ENCODE measurements at regions not wholly inside any gene's neighbourhood (a gene's known extent, or its start where the extent isn't known, plus 50 kb on each side); places are given as distances from the start of the nearest gene placed in this dataset.

DNA sequence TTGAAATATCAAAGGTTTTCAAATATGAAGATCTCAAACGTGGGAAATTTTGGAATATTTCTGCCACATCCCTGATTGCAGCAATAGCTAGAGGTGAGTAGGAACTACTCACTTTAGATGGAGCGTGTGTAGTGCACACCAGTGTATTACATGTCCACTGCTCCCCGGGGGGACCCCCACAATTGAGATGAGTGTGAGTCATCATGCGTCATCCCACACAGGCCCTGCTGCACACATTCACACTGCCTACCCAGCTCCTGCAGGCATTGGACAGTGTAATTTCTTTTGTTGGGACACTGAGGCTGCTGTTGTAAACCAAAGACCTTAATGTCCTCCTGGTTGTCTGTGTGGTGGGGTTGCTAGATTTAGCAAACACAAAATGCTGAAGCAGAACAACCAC, 280.0 kb downstream of the GAS1 start:
- Mint-ChIP-seq H3K4me3 (no peak overlapping the region), H3K4me1 (no peaks in the 10 kb centered on the region), H3K36me3 (no peaks in the 10 kb centered on the region), H3K27ac (no peak overlapping the region), H3K27me3 (no peaks in the 10 kb centered on the region), H3K9me3 (peaks cover 3% of the 10 kb centered on the region)
- no peak for ATAC-seq

DNA sequence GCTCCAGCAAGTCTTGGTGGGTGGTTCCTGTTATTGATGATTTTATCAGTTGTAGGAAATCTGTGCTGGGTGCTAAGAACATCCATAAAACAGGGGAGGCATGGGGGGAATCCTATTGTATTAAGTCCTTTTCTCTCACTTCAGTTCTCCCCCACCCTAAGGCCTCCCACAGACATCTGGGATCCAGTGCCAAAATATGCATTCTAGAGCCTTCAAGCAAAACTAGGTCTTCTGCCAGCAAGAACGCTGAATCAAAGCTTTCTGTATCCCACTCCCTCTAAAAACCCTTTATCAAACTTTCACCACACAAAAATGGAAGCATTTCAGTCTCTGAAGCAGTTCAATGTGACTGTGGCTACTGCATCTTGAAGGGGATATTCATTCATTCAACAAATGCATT, 281.9 kb downstream of the GAS1 start:
- Mint-ChIP-seq H3K27ac (no peak overlapping the region), H3K4me3 (no peak overlapping the region), H3K4me1 (no peaks in the 10 kb centered on the region), H3K9me3 (peaks cover 3% of the 10 kb centered on the region), H3K27me3 (no peaks in the 10 kb centered on the region), H3K36me3 (no peaks in the 10 kb centered on the region)
- ATAC-seq, result no peak

DNA sequence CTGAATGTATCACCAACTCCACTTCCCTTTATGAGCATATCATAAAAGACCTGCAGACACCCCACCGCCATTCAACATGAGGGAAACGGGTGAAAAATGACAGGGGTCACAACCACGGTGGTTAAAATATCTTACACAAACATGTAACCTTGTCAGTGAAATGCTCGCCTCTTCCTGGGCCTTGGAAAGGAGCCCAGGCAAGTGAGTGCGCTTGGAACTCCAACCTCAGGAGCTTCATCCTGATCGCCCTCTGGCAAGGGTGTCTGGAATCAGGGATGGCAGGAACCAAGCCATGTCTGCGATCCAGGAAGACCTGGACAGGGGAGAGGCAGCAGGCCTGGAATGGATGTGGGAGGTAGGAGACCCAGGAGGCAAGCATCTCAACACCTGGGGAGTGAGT, 282.7 kb downstream of the GAS1 start:
- Mint-ChIP-seq H3K27ac (no peak overlapping the region), H3K27me3 (no peaks in the 10 kb centered on the region), H3K9me3 (no peaks in the 10 kb centered on the region), H3K4me3 (no peak overlapping the region), H3K36me3 (no peaks in the 10 kb centered on the region), H3K4me1 (no peaks in the 10 kb centered on the region)
- ATAC-seq, result no peak

DNA sequence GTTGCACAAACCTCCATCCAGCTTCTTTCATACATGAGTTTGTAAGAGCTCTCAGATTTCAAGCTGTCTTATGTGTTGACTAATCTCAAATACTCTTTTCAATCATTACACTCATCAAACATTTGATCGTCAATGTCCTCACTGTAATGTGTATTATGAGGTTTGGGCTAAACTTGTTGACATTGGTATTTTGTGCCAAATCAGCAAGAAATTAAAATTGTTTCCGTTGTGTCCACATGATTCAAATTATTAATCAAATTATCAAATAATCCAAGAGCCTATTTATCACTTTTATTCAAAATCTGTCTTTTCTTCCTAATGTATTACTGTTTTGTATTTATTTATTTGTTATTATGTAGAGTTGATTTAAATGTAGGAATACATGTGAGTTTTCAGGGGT, 283.4 kb downstream of the GAS1 start:
- Mint-ChIP-seq H3K9me3 (no peaks in the 10 kb centered on the region), H3K4me3 (no peak overlapping the region), H3K4me1 (no peaks in the 10 kb centered on the region), H3K36me3 (no peaks in the 10 kb centered on the region), H3K27me3 (no peaks in the 10 kb centered on the region), H3K27ac (no peak overlapping the region)
- no peak for ATAC-seq

DNA sequence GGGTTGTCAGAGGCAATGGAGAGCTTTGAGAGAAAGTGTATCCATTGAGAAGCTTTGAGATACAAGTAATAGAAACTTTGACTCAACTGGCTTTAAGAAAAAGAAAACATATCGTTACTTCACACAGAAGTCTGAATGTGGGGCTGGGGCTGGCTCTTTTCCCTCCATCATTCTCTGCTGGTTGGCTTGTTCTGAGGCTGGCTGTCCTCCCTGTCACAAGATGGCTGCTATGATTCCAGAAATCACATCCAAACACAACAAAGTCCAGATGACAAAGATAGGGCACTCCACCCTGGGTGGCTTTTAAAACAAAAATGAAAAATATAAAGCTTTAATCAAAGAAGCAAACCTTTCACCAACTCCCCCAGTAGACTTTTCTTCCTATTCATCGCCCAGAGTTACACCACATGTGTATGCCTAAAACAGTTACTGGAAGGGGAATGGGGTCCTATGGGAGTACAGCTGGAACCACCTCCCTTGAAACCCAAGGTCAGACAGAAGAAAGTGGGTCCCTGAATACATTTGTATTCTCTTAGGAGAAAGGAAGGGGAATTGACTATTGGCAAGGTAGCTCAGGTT, 284.3 kb downstream of the GAS1 start:
- H3K27me3 Mint-ChIP-seq, result no peaks in the 10 kb centered on the region
- no peak for ATAC-seq
- no peak overlapping the region for H3K4me3 Mint-ChIP-seq
- H3K4me1 Mint-ChIP-seq, result no peaks in the 10 kb centered on the region
- H3K9me3 Mint-ChIP-seq, result no peaks in the 10 kb centered on the region
- H3K27ac Mint-ChIP-seq, result no peak overlapping the region
- no peaks in the 10 kb centered on the region for H3K36me3 Mint-ChIP-seq

DNA sequence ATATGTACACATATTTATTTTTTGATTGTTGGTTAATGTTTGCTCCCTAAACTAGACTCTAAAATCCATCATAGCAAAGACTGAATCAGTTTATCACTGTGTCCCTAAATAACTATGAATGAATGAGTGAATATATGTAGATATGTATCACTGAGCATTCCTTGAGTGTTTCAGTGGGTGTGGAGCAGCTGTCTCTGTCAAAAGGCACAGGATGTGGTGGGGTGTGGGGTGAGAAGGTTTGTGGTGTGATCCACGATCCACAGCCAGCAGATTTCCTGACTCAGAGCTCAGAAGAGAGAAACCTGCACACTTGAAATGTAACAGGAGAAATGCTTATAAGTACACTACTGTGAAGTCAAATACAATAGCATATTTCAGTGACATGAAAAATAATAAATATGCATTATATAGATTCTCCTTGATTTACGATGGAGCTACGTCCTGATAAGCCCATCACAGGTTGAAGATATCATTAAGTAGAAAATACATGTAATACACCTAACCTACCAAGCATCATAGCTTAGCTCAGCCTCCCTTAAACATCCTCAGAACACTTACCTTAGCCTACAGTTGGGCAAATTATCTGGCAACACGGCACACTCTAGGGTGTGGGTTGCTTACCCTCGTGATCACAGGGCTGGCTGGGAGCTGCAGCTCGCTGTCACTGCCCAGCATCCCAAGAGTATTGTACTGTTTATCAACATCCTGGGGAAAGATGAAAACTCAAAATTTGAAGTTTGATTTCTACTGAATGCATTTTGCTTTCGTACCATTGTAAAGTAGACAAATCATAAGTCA, 287.0 kb downstream of the GAS1 start:
- no peaks in the 10 kb centered on the region for H3K36me3 Mint-ChIP-seq
- no peak overlapping the region for H3K4me3 Mint-ChIP-seq
- no peak for ATAC-seq
- H3K27ac Mint-ChIP-seq, result no peak overlapping the region
- peaks cover 4% of the 10 kb centered on the region for H3K9me3 Mint-ChIP-seq
- H3K4me1 Mint-ChIP-seq, result no peaks in the 10 kb centered on the region
- H3K27me3 Mint-ChIP-seq, result no peaks in the 10 kb centered on the region

DNA sequence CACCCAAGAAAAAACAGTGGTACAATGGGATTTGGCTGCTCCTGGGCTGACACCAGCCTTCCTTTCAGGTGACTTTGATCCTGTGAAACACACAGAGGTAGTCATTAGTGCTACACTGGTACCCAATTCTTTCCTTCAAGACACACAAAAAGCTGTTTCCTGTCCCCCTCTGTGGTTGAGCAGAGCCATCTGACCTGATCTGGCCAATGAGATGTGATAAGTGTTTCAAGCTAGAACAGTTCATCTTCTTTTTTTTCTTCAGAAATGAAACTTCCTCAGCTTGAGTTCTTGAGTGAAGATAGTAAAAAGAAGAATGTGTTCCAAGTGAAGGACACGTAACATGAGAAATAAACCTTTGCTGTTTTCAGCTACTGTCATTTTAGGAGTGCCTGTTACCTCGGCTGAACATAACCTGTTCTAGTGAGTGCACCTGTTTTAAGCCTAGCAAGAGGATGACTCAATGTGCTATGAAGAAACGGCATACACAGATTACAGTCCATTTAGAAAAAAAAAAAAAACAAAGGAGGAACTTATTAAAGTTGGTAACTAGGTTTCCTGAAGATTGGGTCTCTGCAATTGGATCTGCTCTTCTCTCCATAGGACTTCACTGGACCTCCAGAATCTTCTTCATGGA, 287.8 kb downstream of the GAS1 start:
- H3K4me3 Mint-ChIP-seq, result no peak overlapping the region

DNA sequence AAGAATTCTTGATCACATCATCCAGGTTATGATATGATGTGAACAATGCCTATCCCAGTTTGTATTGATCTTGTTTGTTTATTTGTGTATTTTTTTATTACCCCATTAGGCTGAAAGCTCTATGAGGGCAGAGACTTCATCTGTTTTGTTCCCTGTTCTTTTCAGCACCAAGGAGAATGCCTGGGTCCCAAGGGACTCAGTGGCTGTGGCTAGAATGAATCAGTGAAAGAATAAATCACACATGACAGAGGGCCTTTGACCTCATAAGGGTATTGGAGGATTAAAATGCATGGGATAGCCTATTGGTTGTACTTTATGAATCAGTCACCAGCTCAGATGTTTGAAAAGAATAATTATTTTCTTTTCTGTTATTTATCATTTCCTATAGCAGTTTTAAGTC, 292.2 kb downstream of the GAS1 start:
- Mint-ChIP-seq H3K4me3 (no peak overlapping the region), H3K4me1 (peaks cover 4% of the 10 kb centered on the region), H3K9me3 (peaks cover 8% of the 10 kb centered on the region), H3K27ac (no peak overlapping the region), H3K27me3 (no peaks in the 10 kb centered on the region), H3K36me3 (no peaks in the 10 kb centered on the region)
- no peak for ATAC-seq

More for the DNA sequence above, 287.8 kb downstream of the GAS1 start:
- Mint-ChIP-seq H3K4me1 (no peaks in the 10 kb centered on the region), H3K9me3 (peaks cover 8% of the 10 kb centered on the region), H3K27me3 (no peaks in the 10 kb centered on the region), H3K36me3 (no peaks in the 10 kb centered on the region), H3K27ac (no peak overlapping the region)
- ATAC-seq, result no peak

DNA sequence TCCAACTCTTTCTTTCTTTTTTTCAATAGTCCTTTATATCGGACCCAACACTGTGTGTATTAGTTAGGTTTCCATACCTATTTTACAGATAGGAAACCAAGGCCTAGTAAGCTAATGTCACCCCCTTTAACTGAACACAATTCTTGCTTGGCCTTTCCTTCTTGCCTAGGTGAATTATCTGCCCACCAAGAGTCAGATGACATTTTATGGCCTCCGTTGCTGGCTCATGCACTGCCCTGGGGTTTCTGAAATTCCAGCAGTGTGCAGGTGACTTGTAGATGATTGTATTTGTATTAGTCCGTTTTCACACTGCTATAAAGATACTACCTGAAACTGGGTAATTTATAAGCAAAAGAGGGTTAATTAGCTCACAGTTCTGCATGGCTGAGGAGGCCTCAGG, 293.8 kb downstream of the GAS1 start:
- Mint-ChIP-seq H3K27ac (no peak overlapping the region), H3K27me3 (no peaks in the 10 kb centered on the region), H3K36me3 (no peaks in the 10 kb centered on the region), H3K4me3 (no peak overlapping the region), H3K9me3 (peaks cover 8% of the 10 kb centered on the region), H3K4me1 (peaks cover 7% of the 10 kb centered on the region)
- no peak for ATAC-seq

DNA sequence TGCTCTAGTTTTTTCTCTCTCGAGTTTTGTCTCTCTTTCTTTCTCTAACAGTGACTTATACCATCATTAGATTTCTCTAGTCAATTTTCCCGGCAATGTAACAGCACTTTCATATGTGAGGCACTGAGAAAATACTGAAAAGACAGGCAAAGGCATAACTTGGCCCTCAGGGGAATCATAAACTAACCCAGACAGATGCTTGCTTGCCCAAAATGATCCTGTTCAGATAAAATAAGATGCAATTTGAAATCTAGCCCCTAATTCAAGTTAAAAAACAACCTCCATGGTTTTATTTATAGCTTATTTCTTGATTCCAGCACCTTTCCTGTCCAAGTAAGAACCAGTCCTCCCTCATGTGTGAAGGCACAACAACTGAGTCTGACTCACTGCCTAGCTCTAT, 294.6 kb downstream of the GAS1 start:
- H3K4me3 Mint-ChIP-seq, result no peak overlapping the region
- H3K36me3 Mint-ChIP-seq, result no peaks in the 10 kb centered on the region
- ATAC-seq, result no peak
- no peaks in the 10 kb centered on the region for H3K27me3 Mint-ChIP-seq
- no peak overlapping the region for H3K27ac Mint-ChIP-seq
- H3K9me3 Mint-ChIP-seq, result peaks cover 8% of the 10 kb centered on the region
- peaks cover 7% of the 10 kb centered on the region for H3K4me1 Mint-ChIP-seq

DNA sequence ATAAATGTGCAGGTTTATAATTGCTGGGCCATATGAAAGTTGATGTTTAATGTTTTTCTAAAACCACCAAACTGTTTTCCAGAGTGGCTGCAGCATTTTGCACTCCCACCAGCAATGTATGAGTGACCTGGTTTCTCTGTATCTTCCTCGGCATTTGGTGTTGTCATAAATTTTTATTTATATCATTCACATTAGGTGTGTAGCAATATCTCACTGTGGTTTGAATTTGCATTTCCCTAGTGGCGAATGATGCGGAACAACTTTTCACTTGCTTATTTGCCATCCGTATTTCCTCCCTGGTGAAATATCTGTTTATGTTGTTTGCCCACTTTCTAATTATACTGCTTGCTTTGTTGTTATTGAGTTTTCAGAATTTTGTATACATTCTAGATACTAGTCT, 295.7 kb upstream of the TUT7 start:
- H3K27ac Mint-ChIP-seq, result no peak overlapping the region
- peaks cover 2% of the 10 kb centered on the region for H3K9me3 Mint-ChIP-seq
- no peaks in the 10 kb centered on the region for H3K27me3 Mint-ChIP-seq
- H3K36me3 Mint-ChIP-seq, result no peaks in the 10 kb centered on the region
- H3K4me1 Mint-ChIP-seq, result peaks cover 7% of the 10 kb centered on the region
- no peak for ATAC-seq
- no peak overlapping the region for H3K4me3 Mint-ChIP-seq

DNA sequence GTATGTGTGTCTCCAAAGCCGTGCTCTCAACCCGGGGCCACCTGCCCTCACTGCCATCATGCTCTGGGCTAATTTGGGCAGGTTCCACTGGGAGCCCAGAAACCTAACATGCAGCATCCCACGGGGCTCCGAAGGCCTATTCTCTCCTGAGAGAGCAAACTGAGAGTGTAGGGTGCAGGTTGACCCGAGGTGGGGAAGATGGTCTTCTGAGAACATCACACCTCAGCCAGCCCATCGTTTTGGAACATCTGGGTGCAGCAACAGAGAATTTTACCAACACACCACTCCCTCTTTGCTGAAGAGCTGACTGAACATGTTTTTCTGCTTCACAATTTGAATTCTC, 294.6 kb upstream of the TUT7 start:
- Mint-ChIP-seq H3K4me3 (no peak overlapping the region), H3K27ac (no peak overlapping the region), H3K9me3 (no peaks in the 10 kb centered on the region), H3K4me1 (peaks cover 7% of the 10 kb centered on the region), H3K27me3 (no peaks in the 10 kb centered on the region), H3K36me3 (no peaks in the 10 kb centered on the region)
- ATAC-seq, result no peak

DNA sequence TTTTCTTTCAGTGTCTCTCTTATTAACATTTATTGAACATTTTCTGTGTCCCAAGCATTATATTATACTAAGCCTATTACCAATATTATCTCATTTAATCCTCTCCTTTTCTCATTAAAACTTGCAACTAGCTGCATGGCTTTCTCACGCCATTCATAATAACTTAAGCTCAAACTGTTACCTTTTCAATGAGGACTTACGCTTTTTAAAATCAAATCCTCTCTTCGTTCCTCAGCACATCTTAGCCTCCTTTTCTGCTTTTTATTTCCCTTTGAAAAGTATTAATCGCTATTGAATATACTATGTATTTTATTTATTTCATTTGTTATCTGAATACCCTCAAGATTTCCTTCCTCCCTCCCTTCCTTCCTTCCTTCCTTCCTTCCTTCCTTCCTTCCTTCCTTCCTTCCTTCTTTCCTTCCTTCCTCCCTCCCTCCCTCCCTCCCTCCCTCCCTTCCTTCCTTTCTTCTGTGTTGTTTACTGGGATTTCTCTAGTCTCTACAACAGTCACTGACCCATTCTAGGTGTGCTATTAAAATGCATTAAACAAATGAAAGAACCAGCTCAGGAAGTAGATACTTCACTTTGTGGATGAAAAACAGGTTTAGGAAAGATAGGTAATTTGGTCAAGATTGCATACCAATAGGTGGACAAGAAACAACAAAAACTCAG, 294.1 kb upstream of the TUT7 start:
- no peak overlapping the region for H3K27ac Mint-ChIP-seq
- H3K4me3 Mint-ChIP-seq, result no peak overlapping the region
- ATAC-seq, result no peak
- H3K36me3 Mint-ChIP-seq, result no peaks in the 10 kb centered on the region
- H3K9me3 Mint-ChIP-seq, result no peaks in the 10 kb centered on the region
- peaks cover 7% of the 10 kb centered on the region for H3K4me1 Mint-ChIP-seq
- no peaks in the 10 kb centered on the region for H3K27me3 Mint-ChIP-seq

DNA sequence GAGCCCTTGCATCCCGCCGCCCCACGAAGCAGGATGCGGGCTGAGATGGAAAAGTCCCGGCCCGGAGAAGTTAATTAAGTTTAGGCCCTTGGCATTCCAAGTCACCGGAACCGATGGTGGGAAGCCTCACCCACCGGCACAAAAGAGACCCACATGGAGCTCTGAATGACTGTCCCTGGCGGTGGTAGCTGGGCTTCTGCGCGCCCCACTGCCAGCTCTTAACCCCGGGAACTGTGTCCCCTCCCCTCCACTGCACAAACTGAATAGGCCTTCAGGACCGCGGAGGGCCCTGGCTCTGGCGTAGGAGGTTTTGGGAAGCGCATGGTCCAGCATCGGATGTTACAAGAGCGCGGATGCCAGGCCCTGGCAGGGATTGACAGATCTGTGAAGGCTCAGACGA, 291.1 kb upstream of the TUT7 start:
- Mint-ChIP-seq H3K36me3 (no peaks in the 10 kb centered on the region), H3K27me3 (no peaks in the 10 kb centered on the region), H3K27ac (no peak overlapping the region), H3K9me3 (no peaks in the 10 kb centered on the region), H3K4me3 (no peak overlapping the region), H3K4me1 (peaks cover 4% of the 10 kb centered on the region)
- ATAC-seq, result no peak

DNA sequence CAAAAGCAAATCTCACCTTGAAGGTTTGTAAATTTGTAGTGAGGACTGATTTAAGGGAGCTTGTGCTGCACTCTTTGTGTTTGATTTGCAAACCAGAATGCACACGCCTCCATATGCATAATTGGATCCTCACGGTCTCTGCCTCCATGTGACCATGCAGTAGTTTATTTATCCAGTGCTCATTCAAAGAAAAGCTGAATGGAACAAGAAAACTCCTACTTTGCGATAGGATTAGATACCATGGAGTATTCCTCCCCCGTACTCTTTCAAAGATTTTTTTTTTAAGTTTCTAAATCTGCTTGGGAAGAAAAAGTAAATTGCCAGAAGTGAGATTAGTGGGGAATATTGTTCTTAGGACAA, 290.4 kb upstream of the TUT7 start:
- H3K36me3 Mint-ChIP-seq, result no peaks in the 10 kb centered on the region
- no peaks in the 10 kb centered on the region for H3K4me1 Mint-ChIP-seq
- no peak for ATAC-seq
- H3K27ac Mint-ChIP-seq, result no peak overlapping the region
- H3K4me3 Mint-ChIP-seq, result no peak overlapping the region
- no peaks in the 10 kb centered on the region for H3K27me3 Mint-ChIP-seq
- H3K9me3 Mint-ChIP-seq, result no peaks in the 10 kb centered on the region

Data from stimulated activated memory B cell treated with anti-CD40 and anti-IgM and Interleukin-4, amounts not matched to agents 10 μg/mL and 1 μg/mL and 100 μg/mL, for 72 hours (primary cell).